GM13976 (cell line): ENCODE measurements at regions not wholly inside any gene's neighbourhood (a gene's known extent, or its start where the extent isn't known, plus 50 kb on each side); places are given as distances from the start of the nearest gene placed in this dataset.
A peak's percentile ranks its signal among the peaks of the same experiment; 100 is the strongest.

ENCODE experiments used
- DNase-seq: peaks from one replicate; pipeline ENCODE4 v3.0.0; 2012; ENCODE audit warnings: low spot score
- in situ Hi-C: fragments of 300-500 bp; cut with MboI; formaldehyde crosslinking; loops from one replicate; pipeline ENCODE4 v1.12.0; 2022; ENCODE audit warnings: low sequenced_read_pairs, mixed read lengths, inconsistent platforms; ENCODE audit not compliant: unreplicated experiment
- TF ChIP-seq, protein P1 (sequence below): IDR thresholded peaks from 2 replicates; pipeline ENCODE4 v1.5.1; 2012; ENCODE audit warnings: borderline replicate concordance, mild to moderate bottlenecking; ENCODE audit not compliant: insufficient read depth; ENCODE audit errors: extremely low read depth, missing control alignments, control extremely low read depth

DNA sequence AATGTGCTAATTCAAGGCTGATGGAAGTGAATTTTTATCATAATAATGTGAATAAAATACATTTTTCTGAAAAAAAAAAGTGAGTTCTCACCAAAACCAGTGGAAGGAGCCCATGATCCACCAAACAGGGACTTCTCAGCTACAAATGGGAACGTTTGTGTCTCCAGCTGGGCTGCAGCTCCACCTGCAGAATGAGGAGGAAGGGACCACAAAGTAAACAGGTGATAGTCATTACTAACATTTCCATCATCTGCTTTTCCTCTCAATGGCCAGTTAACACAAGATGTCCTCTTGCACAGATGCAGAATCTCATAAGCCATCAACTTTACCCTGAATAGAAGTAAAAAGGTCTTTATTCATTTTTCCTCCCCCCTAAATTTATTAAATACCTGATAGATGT, 246.2 kb downstream of the MRPL39 start:
- DNase-seq = no peak
- in situ Hi-C loops = no loop called here
- TF ChIP-seq, protein P1, sequence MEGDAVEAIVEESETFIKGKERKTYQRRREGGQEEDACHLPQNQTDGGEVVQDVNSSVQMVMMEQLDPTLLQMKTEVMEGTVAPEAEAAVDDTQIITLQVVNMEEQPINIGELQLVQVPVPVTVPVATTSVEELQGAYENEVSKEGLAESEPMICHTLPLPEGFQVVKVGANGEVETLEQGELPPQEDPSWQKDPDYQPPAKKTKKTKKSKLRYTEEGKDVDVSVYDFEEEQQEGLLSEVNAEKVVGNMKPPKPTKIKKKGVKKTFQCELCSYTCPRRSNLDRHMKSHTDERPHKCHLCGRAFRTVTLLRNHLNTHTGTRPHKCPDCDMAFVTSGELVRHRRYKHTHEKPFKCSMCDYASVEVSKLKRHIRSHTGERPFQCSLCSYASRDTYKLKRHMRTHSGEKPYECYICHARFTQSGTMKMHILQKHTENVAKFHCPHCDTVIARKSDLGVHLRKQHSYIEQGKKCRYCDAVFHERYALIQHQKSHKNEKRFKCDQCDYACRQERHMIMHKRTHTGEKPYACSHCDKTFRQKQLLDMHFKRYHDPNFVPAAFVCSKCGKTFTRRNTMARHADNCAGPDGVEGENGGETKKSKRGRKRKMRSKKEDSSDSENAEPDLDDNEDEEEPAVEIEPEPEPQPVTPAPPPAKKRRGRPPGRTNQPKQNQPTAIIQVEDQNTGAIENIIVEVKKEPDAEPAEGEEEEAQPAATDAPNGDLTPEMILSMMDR = no peak

GRCh38 chr21:25360593-25360992, 246.7 kb downstream of the MRPL39 start:
- TF ChIP-seq, protein P1 = no peak
- DNase-seq = no peak
- in situ Hi-C loops = no loop called here

- TF ChIP-seq, protein P1 = no peak
Observed at GRCh38 chr21:25359724-25360123, 247.6 kb downstream of the MRPL39 start.

GRCh38 chr21:25350056-25350455, 257.2 kb downstream of the MRPL39 start:
- TF ChIP-seq, protein P1 = peak; percentile 16
- in situ Hi-C loops = no loop called here
- DNase-seq = no peak

More at GRCh38 chr21:25359724-25360123, 247.6 kb downstream of the MRPL39 start:
- DNase-seq = no peak
- in situ Hi-C loops = no loop called here

- in situ Hi-C loops = no loop called here
- TF ChIP-seq, protein P1 = no peak
- no peak for DNase-seq
Observed at GRCh38 chr21:25343774-25344545, 263.3 kb downstream of the MRPL39 start.

- in situ Hi-C loops = no loop called here
- no peak for DNase-seq
- TF ChIP-seq, protein P1 = no peak
Observed at GRCh38 chr21:25342816-25343215, 264.5 kb downstream of the MRPL39 start.

DNA sequence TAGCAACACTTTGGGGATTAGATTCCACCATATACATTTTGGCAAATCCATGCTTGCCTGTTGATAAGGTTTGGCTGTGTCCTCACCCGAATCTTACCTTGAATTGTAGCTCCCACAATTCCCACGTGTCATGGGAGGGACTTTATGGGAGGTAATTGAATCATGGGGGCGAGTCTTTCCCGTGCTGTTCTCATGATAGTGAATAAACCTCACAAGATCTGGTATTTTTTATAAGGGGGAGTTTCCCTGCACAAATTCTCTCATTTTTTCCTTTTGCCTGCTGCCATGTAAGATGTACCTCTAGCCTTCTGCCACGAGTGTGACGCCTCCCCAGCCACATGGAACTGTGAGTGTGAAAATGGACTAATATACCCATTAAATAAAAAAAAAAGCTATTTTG, 265.3 kb downstream of the MRPL39 start:
- DNase-seq = no peak
- TF ChIP-seq, protein P1 = no peak
- in situ Hi-C loops = no loop called here
